ENCODE measurements at regions not wholly inside any gene's neighbourhood (a gene's known extent, or its start where the extent isn't known, plus 50 kb on each side); places are given as distances from the start of the nearest gene placed in this dataset.

DNA sequence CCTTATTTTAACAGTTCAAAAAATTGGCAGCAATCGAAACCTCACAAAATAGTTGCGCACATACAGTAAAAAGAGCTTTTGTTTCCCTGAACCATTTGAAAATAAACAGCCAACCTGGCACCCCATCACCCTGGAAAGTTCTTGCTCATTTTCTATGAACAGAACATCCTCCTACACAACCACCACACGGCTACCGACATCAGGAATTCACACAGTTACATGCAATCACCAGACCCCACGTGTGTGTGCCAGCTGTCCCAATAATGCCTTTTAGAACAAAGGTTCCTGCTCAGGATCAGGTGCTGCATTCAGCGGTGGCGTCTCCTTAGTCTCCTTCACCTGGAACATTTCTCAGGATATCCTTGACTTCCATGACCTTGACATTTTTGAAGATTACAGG, 186.5 kb downstream of the KLF13 start:
- no peak for DNase-seq

DNA sequence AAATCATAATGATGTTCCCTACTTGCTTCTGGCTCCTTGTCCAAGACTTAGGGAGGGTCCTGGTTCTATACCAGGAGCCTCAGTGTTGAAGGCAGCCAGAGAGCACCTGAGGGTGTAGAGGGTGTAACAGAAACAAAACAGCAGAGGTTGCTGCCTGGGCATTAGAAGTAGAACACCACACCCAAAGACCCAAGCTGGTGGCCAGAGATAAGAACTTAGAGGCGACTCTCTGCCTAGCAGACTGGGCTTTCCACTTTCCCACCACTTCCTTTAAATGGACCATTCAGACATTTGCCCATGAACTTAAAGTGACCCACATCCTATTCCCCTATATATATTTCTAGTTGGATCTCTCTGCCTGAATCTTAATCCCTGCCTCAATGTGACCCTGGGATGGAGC, 189.8 kb downstream of the KLF13 start:
- DNase-seq: no peak

DNA sequence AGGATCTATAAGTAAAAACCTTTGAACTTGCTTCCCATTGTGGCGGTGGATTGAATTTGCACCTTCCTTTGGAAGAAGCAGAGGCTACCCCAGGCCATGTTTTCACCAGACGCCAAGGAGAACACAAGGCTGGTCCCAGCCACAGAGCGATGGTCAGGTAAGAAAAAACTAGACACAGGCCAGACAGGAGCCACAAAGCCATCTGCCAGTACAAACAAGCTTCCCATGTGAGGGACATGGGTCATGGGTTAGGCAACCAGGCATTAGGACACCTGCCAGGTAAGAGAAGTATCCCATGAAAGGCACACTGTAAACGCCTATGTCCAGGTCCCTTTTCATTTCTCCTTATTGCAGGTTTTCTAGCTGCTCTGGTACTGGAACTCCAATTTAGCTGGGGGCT, 190.2 kb downstream of the KLF13 start:
- DNase-seq: no peak

DNA sequence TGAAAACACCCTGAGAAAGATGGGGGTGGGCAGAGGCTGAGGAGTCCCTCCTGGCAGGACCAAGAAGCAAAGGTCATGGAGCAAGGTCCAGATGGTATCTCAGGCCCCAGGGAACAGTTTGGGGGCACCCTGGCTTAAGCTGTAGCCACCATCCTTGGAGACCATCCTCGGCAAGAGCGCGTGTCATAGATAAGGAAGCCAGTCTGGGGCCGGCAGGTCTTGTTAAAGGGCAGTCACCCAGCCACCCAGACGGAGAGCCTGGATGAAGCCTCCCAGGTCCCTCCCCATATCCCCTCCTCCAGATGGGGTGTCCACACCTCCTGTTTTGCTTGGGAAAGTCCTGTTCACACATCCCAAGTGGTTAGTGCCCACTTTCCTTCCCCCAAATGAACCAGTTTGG, 191.1 kb downstream of the KLF13 start:
- no peak for DNase-seq

DNA sequence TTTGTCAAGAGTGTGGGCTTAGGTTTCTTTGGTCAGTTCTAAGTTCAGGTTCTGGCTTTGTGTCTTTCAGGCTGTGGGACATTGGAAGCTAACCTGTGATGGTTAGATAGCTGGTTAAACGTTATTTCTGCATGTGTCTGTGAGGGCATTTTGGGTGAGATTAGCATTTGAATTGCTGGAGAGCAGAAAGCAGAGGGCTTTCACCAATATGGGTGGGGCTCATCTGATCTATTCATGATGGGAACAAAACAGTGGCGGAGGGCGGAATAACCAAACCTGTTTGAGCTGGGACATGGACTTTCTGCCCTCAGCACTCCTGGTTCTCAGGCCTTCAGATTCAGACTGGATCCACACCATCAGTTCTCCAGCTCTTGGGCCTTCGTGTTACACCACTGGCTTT, 195.4 kb downstream of the KLF13 start:
- no peak for DNase-seq

DNA sequence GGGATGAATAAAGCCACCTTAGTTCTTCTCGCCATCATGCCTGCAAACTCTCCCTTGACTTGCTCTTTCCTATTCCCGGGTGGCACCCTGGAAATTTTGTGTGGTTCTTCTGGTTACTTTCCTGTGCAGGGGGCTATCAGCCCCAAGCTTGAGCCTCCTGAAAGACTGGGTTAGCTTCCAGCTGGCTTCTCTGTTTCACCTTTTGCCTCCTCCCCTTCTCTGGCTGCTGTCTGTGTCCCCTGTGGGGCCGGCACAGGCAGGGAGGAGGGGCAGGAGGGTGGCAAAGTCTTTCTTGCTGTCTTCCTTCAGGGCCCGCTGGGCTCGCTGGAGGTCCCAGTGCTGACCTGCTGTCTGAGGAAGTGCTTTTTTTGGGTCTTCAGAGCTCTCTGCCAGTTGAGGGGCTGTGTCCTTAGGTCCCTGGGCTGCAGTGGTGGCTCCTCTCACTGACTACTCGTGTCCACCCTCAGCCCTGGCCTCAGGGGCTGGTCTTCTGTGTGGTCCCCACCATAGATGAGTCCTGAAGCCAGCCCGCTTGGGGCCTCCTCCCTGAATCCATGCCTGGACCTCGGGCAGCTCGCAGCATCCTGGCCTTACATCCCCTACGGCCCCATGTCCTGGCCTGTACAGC, 196.5 kb downstream of the KLF13 start:
- DNase-seq: no peak

DNA sequence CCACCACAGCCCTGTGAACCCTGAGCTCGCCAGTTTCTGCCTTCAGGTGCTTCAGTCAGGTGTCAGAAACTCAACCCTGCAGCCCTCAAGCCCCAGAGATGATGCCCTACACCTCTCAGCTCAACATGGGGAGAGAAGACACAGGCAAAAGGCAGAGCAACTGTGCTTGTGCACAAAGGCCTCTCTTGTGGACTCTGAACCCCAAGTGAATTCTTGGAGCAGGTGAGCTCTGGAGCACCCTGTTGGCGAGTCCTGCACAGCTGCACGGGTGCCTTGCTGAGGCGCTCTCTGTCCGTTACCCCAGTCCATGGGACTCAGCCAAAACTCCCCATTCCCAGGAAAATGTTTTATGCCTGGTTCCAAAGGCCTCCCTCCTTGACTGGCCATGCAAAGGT, 197.0 kb downstream of the KLF13 start:
- no peak for DNase-seq

DNA sequence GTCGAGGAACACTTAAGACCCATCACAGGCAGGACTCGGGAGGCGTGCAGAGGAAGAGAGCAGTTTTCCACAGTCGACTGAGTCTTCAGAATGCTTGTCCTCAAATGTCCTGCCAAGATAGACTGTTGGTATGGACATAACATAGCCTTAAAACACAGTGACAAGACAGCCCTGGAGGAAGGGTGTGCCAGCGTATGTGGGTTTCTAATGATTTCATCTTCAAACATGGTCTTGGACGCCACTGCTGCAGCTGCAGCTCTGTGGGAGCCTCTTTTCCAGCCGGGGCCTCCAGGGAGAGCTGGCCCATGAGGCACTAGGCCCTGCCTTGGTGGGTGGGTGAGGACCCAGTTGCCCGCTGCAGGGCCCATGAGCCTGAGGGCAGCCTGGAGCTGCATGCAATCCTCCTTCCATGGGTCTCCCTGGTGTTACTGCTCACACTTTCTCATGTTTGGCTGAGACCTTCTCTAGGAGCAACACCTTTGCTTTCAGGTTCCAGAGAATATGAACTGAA, 198.6 kb downstream of the KLF13 start:
- no peak for DNase-seq

DNA sequence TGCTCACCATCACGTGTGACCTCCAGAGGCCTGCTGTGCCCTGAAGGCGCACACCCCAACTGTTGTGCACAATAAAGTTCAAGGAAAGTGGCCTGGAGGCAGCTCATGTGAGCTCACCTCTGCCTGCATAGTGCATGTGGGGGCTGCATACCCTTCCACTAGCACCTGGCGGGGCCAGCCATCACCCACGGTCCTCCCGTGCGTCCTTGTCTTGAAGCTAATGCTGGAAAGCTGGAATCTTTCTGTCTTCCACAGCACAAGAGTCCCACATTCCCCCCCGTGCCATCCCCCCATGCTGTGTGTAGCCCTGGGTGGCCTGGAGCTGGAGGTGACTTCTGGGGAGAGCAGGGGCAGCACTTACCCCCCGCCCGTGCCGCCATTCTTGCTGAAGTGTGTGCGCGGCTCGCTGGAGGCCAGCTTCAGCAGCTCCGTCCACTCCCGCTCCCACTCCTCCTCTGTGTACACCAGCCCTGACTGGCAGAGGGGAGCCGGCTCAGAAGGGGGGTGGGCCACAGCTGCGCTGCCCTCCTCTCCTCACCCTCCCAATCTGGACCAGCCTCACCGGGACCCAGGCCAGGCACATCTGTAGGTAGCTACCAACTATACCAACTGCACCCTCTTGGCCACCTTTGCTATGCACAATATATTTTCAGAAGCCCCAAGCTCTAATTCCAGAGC, 199.5 kb downstream of the KLF13 start:
- DNase-seq: no peak

DNA sequence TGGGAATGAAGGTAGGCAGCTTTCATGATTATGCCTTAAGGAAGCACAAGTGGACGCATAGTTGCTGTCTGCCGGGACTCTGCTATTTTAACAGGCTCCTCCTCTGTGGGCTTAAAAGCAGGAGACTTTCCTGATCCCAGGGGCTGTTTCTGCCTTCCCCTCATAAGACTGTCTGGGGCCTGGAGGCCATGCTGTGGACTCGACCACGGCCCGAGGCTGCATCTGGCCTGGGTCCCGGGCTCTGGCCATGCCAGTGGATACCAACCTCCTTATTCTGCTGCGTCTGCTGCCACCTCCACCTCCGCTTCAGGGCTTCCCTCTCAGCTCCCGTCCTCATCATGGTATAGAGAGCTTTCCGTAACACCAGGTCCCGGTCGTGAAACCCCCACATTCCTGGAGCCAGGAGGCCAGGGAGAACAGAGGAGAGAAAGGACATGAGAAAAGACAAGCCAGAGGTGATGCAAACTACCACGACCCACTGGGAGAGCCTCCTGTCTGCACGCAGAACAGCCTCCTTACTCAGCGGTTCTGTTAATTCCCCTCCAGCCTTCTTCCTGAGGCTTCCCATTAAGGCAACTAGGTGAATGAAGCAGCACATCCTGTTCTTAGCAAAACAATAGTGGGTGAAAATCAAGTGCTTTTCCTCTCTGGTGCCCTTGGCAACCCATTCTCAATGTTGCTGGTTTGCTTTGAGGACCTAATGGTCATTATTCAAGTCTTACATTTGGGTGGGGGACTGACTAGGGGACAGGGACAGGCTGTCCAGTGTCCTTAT, 200.5 kb downstream of the KLF13 start:
- DNase-seq: no peak

DNA sequence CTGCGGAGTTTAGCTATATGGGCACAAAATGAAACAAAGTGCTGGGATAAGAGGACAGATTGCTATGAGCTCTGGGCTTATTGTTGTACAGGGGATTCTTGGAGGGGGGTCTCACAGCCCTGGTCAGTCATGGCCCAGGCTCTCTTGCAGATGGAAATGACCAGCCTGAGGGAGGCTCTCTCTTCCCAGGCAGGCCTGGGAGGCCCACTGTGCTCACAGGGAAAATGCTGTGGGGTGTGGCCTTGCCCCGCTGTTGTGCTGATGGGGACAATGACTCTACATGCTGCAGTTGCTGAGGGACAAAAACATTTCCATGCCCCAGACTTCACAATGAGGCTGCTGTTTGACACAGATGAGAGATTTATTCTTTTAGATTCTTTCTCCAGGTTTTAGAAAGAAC, 202.2 kb downstream of the KLF13 start:
- no peak for DNase-seq

DNA sequence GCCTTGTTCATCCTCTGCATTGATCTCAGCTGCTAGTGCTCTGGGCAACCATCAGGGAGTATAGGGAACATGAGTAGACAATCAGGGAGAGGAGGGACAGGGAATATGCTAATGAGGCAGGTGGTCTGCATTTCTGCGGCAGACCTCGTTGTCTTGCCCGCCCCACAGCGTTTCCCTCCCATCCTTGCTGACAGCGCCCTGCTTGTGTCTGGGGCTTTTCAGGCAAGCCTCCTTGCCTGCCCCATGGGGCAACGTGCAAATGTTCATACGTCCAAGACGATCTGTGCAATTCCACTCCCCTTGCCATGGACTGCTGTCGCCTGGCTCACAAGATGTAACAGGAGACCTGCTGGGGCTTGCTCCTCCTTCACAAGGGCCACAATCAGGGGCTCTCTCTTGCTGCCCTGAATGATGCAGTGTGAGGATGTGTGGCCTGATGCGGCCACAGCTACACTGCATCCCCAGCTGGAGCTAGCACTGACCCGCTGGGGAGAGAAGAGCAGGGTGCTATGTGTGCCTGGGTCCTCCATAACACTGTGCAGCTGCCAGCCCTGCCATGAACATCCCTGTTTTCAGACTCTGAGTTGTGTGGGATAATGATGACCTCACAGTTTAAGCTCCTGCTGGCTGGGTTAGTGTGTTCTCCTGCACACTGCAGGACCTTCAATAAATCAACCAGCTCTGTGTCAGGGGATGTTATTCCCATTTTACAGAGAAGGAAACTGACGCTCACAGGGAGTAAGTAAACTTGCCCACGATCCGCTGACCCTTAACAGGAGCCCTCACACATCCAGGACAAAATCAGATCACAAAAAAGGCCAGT, 211.3 kb downstream of the KLF13 start:
- no peak for DNase-seq

DNA sequence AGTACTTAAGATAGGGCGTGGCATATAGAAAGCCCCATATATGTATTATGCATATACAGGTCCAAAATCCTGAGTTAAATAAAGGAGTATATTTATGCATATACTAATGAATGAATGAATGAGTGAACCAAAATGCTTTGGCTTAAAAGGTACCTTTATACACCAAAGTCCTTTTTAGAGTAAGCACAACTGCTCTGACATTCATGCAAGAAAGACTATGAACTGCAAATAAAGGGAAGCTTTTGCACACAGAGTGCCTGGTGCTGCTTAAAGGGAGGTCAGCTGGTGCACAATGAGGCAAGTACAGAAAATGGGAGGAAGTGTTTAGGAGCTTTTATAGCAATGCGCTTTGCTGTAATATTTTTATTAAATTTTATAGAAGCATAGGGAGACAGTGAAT, 214.0 kb downstream of the KLF13 start:
- DNase-seq: no peak

DNA sequence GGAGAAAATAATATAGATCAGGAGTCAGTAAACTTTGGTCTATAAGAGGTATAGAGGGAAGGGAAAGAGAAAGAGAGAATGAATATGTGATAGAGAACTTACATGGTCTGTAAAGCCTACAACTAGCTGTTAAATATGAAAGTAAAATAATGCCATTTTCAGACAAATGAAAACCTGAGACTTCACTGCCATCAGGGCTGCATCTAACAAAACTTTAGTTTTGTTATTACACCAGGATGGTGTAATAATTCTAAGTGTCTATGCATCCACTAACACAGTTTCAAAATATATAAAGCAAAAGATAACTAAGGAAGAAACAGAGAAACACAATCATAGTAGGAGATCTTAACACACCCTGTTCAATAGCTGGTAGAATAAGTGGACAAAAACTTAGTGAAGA, 217.7 kb downstream of the KLF13 start:
- DNase-seq: no peak

DNA sequence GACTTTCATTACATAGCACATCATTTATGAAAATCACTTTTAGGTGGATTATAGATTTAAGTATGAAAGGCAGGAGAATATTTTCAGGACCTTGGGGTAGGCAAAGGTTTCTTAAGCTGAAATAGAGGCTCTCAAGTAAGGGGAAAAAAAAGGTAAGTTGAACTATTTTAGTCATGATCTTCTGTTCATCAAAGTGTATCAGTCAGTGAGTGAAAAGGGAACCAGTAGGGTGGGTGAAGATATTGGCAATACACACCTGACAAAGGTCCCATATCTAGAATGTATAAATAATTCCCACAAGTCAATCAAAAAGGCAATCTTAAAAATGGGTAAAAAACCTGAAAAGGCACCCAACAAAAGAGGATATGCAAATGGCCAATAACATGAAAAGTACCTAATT, 218.6 kb downstream of the KLF13 start:
- no peak for DNase-seq

DNA sequence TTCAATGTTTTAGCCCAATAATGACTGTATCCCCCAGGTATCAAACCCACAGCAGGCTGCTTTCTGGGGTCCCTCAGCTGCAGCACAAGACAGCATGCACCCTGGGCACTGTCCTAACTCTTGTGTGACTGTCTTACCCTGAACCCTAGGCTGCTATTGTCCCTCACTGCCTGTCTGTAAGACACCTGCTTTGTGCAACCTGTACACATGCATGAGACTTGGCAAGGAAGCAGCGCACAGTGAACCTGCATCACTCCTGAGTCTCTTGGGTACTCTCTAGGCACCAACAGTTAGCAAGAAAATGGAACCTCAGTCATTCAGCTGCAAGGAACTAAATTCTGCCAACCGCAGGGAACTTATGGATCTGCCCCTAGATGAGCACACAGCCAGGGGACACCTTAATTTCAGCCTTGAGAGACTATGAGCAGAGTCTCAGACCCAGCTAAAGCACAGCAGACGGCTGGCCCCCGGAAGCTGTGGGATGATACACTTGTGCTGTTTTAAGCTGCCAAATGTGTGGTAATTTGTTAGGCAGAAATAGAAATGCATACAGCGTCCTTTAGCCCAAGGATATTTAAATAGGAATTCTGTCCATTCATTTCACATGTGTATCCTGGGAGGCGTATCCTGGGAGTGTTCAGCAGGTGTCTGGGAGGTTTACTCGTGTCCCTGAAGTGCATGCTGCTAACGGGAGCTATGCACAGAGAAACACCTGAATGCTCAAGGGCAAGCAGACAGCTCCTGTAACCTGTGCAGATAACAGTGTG, 223.8 kb downstream of the KLF13 start:
- DNase-seq: no peak

DNA sequence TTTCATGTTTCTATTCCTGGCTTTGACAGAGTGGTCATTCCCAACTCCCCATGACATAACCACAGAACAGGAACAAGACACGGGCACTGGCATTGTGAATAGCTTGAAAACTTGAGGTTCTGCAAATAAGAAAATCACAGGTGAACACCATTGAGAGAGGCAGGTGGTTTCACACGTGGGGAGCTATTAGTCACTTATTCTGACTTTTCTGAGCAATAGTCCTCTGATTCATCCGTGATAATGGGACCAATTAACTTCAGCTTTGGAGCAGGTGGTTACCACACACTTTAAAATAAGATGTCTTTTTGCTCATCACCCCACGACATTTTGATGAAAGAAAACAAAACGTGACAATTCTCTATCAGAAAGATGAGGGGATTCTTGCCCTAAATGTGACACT, 224.7 kb downstream of the KLF13 start:
- DNase-seq: no peak

DNA sequence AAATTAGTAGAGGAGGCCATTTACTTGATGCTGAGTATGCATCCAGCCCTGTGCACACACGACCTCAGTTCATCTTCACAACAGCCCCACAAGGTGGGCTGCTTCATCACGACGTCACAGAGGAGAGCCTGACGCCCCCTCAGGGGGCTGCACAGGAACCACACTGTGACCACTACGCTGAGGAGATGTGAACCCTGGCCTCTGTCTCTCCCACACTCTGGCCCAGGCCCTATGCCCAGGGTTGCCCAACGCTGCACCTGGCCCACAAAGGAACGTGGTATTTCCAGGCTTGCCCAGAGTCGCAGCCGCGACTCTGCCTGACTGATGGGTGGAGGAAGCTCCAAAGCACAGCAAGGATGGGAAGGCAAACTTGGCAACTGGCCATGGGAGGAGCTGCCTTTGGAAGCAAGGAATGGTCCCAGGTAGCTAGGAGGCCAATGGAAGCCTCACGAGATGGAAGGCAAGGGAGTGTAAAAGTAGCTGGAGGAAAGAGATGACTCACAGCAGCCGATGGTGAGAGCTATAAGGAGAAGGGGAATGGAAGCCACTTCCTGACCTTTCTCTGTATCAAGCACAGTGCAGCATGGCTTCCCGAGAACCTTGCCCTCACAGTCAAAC, 226.0 kb downstream of the KLF13 start:
- no peak for DNase-seq

DNA sequence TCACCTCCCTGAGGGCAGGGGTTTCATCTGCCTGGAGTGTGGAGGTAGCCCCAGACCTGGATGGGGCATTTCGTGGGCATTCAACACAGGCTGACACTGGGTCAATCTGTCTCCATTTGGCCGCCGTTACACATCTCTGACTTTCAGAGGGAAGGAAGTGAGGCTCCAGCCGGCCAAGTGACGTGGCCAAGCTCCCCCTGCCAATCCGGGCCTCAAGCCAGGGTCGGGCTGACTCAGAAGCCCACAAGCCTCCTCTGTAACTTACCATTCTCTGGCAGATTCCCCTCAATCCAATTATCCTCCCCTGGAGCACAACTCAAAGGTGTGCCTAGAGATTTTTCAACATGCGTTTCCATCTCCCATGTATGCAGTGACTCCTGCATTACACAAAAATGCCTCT, 227.6 kb downstream of the KLF13 start:
- peak; percentile 32 for DNase-seq

DNA sequence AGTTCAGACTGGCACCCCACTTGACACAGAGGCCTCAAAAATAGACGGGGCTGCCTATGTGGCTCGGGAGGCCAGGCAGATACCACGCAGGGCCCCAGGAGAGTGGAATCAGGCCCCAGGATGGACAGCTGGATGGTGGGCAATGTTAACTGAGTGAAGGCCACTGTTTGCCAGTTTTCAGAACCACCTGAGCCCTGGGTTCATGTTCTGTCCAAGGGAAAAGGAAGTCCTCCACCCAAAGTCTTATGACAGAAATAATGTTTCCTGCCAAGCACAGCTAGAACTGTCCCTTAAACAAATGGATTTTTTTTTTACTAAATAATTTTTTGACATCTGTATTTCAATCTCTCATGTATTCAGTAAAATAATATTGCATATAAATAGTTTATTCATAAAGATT, 228.4 kb downstream of the KLF13 start:
- DNase-seq: no peak

DNA sequence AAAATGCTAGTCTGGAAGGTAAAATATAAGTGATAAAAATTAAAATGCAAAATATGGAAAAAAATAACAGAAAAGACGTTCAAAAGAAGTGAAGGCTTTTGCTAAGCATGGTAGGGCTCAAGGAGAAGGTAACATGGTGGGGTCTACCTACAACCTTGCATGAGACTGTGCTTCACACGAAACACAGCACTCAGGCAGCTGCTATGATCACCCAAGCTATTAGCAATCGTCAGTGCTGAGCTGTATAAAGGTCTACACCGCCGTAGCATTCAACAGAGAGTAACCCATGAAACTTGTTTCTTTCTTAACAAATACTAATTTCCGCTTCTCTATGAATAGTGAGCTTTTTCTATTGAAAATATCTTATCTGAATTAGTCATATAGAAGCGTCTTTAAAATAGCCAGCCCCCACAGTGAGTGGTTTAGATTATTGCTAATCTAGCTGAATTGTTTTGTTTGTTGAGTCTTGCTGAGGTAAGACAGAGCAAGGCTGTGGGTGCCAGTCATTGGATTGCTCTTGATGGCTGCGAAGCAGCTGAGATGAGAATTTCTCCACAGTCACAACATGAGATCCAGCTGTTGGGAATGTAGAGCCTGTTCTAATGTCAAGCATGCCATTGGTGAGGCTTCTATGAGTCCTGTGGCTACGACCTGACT, 230.0 kb downstream of the KLF13 start:
- no peak for DNase-seq

Measured in NCI-H82 (cell line).